ENCODE measurements at regions not wholly inside any gene's neighbourhood (a gene's known extent, or its start where the extent isn't known, plus 50 kb on each side); places are given as distances from the start of the nearest gene placed in this dataset.

DNA sequence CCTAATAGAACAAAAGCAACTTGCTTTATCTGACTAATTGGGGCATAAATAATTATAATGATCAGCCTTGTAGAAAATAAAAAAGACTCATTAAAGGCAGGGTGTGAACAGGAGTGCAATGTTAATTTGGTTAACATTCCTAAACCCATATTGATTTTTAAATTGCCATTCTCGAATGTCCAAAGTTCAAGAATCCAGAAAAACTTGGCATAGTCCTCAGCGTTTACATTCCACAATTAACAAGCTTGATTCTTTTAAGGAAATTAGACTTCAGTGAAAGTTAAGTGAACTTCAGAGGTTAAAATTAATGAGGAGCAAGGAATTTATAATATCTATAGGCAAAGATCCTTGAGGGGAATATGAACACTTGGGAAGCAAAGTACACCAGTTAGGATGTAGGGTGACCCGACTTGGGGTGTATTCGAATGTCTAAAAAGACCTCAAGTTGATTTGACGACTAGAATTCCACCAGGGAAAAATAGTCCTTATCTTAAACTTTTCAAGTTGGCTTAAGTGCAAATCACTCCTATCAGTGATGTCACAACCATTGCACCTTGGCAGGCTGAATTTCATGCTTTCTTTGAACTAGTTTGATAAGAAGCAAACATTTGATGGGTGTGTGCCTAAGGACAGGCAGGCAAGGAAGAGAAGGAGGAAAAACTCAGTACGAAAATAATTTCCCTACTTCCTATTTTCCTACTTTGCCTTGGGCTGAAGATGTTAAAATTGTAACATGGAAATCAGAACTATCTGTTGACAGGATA, 830.4 kb upstream of the COBL start:
- H2AK5ac ChIP-seq (ENCODE audit: low read depth, low read length), result no peak overlapping the region
- no peak overlapping the region for H3K4ac ChIP-seq (replicated peaks; ENCODE audit: insufficient read length, low read depth, low read length)
- H2BK20ac ChIP-seq (ENCODE audit: low read length), result no peak overlapping the region
- no peak overlapping the region for H2BK15ac ChIP-seq (ENCODE audit: low read length)
- H3K4me3 ChIP-seq (ENCODE audit: extremely low read depth in 1 of 4, insufficient read depth in 2 of 4, low read depth in 3 of 4, low read length in 4 of 4), result no peak overlapping the region
- no peaks in the 10 kb centered on the region for H3K23me2 ChIP-seq (ENCODE audit: low read depth, low read length)
- no peak overlapping the region for H3K23ac ChIP-seq (ENCODE audit: insufficient read length)
- H3K79me1 ChIP-seq (ENCODE audit: low read depth, low read length), result no peaks in the 10 kb centered on the region
- H2AFZ ChIP-seq (ENCODE audit: low read length), result no peak overlapping the region
- no peaks in the 10 kb centered on the region for H3K4me1 ChIP-seq (replicated peaks in 1 of 4; ENCODE audit: control insufficient read depth in 3 of 4, insufficient read depth in 4 of 4, low read length in 3 of 4)
- no peak overlapping the region for H3K4me2 ChIP-seq (ENCODE audit: insufficient read depth in 1 of 2, low read depth in 2 of 2, low read length in 2 of 2)
- no peak overlapping the region for H3K18ac ChIP-seq (ENCODE audit: extremely low read depth, low read length)
- H3K56ac ChIP-seq (replicated peaks; ENCODE audit: insufficient read length, low read depth, low read length), result no peak overlapping the region
- H3K14ac ChIP-seq (ENCODE audit: insufficient read length), result no peak overlapping the region
- H3K27me3 ChIP-seq (replicated peaks in 1 of 4; ENCODE audit: control insufficient read depth in 3 of 4, extremely low read depth in 1 of 4, insufficient read depth in 3 of 4, low read length in 3 of 4), result no peaks in the 10 kb centered on the region
- no peak overlapping the region for H3K9ac ChIP-seq (replicated peaks in 1 of 4; ENCODE audit: extremely low read depth in 1 of 4, low read depth in 3 of 4, low read length in 3 of 4)
- no peak overlapping the region for H2BK5ac ChIP-seq (ENCODE audit: low read depth, low read length)
- H3K27ac ChIP-seq (ENCODE audit: low read depth, low read length), result no peak overlapping the region
- CTCF ChIA-PET (ENCODE audit: partially characterized antibody), result no interaction called here
- no peak overlapping the region for H4K8ac ChIP-seq (ENCODE audit: extremely low read depth, insufficient read depth, low read length)
- POLR2A ChIA-PET (ENCODE audit: partially characterized antibody), result no interaction called here
- no peaks in the 10 kb centered on the region; a peak in 1 of 4 replicates for H3K9me3 ChIP-seq (ENCODE audit: insufficient read depth in 2 of 2, low read depth in 1 of 2, low read length in 1 of 2)
- no peaks in the 10 kb centered on the region for H3K36me3 ChIP-seq (ENCODE audit: control insufficient read depth in 2 of 4, insufficient read depth in 4 of 4, low read length in 3 of 4)
- DNase-seq (ENCODE audit: low read depth in 1 of 2, low spot score in 2 of 2), result no peak
- H4K91ac ChIP-seq (replicated peaks; ENCODE audit: insufficient read length, low read length), result no peak overlapping the region
- H4K5ac ChIP-seq (ENCODE audit: insufficient read length, low read depth, low read length), result no peak overlapping the region
- FAIRE-seq, result no peak
- no peaks in the 10 kb centered on the region for H4K20me1 ChIP-seq (replicated peaks in 1 of 2; ENCODE audit: control insufficient read depth in 1 of 2, insufficient read depth in 2 of 2, low read length in 2 of 2)
- H2BK120ac ChIP-seq (replicated peaks; ENCODE audit: low read depth, low read length), result no peak overlapping the region
- WGBS, 2 experiments (ENCODE audit: extremely low coverage in 1 of 2, insufficient coverage in 1 of 2, insufficient read length in 1 of 2, insufficient replicate concordance in 2 of 2, low coverage in 1 of 2, low lambda C conversion rate in 2 of 2, missing lambda C conversion rate in 1 of 2), result 97% methylated on average over 6 of the region's 6 CpGs; no CpG with 5 or more reads in 1 of the 2 experiments
- no peaks in the 10 kb centered on the region for H3K79me2 ChIP-seq (ENCODE audit: control insufficient read depth in 1 of 2, insufficient read depth in 2 of 2, low read length in 2 of 2)
- no peak overlapping the region for H2BK12ac ChIP-seq (ENCODE audit: low read depth, low read length)
- TF ChIP-seq SRF (IDR thresholded peaks at IDR 0.05; ENCODE audit: low read depth, low read length), result no peak
- no peak for TF ChIP-seq RFX5 (IDR thresholded peaks at IDR 0.05; ENCODE audit: borderline replicate concordance, low read depth, low read length)
- no peak for TF ChIP-seq BRCA1 (IDR thresholded peaks at IDR 0.05; ENCODE audit: low read depth, low read length)
- no peak for TF ChIP-seq SUZ12 (IDR thresholded peaks at IDR 0.05; ENCODE audit: low read length)

Measured in H1 (cell line).